Natural killer cell (primary cell): ENCODE measurements at regions not wholly inside any gene's neighbourhood (a gene's known extent, or its start where the extent isn't known, plus 50 kb on each side); places are given as distances from the start of the nearest gene placed in this dataset.
"Not testable (repeated sequence)": the region's sequence is repeated elsewhere in the genome, so short reads cannot be mapped to it uniquely, and the experiment has no call there.

Experiments used
- ATAC-seq, 3 donors: fragments of 150-1000 bp in 2 of 3; fragments of 200-7000 bp in 1 of 3; cut with Tn5 transposase; 1 replicate in 1 of 3; 2 replicates in 2 of 3; pipeline ENCODE4 v1.10.0; 2021; ENCODE audit warnings: mild to moderate bottlenecking in 2 of 3, moderate library complexity in 2 of 3
- DNase-seq, 2 donors: peaks; one replicate each; pipeline versions ENCODE4 v3.0.0 to v3.0.0-alpha.2; 2013 to 2021; ENCODE audit warnings: mixed read lengths in 1 of 2
- H3K27ac ChIP-seq: one replicate; pipeline ENCODE4 v1.5.1; 2013; ENCODE audit warnings: mild to moderate bottlenecking, low read length
- H3K27me3 ChIP-seq: one replicate; pipeline ENCODE4 v1.6.1; 2013; ENCODE audit warnings: low read length; ENCODE audit not compliant: control insufficient read depth, insufficient read depth
- H3K36me3 ChIP-seq: one replicate; pipeline ENCODE4 v1.6.1; 2013; ENCODE audit warnings: low read length; ENCODE audit not compliant: control insufficient read depth, insufficient read depth
- H3K4me1 ChIP-seq: one replicate; pipeline ENCODE4 v1.6.1; 2013; ENCODE audit warnings: low read length; ENCODE audit not compliant: control insufficient read depth, insufficient read depth
- H3K4me3 ChIP-seq: one replicate; pipeline ENCODE4 v1.5.1; 2013; ENCODE audit warnings: low read length
- H3K9me3 ChIP-seq: one replicate; pipeline ENCODE4 v1.6.1; 2013; ENCODE audit warnings: low read length; ENCODE audit not compliant: control insufficient read depth, insufficient read depth
- H3K27ac Mint-ChIP-seq, 2 donors: one replicate each; pipeline ENCODE4 v1.8.0; 2022; ENCODE audit warnings: mild to moderate bottlenecking in 2 of 2, mixed read lengths in 2 of 2, moderate library complexity in 1 of 2
- H3K27me3 Mint-ChIP-seq, 2 donors: one replicate each; pipeline ENCODE4 v1.8.0; 2022; ENCODE audit warnings: low read depth in 2 of 2, mixed read lengths in 2 of 2
- H3K36me3 Mint-ChIP-seq: one replicate; pipeline ENCODE4 v1.8.0; 2022; ENCODE audit warnings: mixed read lengths
- H3K4me1 Mint-ChIP-seq, 2 donors: one replicate each; pipeline ENCODE4 v1.8.0; 2022; ENCODE audit warnings: mixed read lengths in 2 of 2
- H3K4me3 Mint-ChIP-seq: one replicate; pipeline ENCODE4 v1.8.0; 2022; ENCODE audit warnings: mild to moderate bottlenecking, moderate library complexity, mixed read lengths
- H3K9me3 Mint-ChIP-seq, 2 donors: one replicate each; pipeline ENCODE4 v1.8.0; 2022; ENCODE audit warnings: mixed read lengths in 2 of 2
- WGBS: methylation state at CpG from one replicate; pipeline ENCODE4 v1.1.7; 2013; ENCODE audit warnings: missing lambda C conversion rate; ENCODE audit not compliant: insufficient coverage; 5-methylcytosine and 5-hydroxymethylcytosine counted together
- intact Hi-C: fragments of 100-400 bp; cut with micrococcal nuclease; formaldehyde crosslinking; loops from one replicate; pipeline ENCODE4 v1.14.2; 2022
- TF ChIP-seq, protein P1 (sequence below): fragments of 200-600 bp; IDR thresholded peaks from one replicate; pipeline ENCODE4 v1.8.0; 2022; ENCODE audit warnings: antibody characterized with exemption

DNA sequence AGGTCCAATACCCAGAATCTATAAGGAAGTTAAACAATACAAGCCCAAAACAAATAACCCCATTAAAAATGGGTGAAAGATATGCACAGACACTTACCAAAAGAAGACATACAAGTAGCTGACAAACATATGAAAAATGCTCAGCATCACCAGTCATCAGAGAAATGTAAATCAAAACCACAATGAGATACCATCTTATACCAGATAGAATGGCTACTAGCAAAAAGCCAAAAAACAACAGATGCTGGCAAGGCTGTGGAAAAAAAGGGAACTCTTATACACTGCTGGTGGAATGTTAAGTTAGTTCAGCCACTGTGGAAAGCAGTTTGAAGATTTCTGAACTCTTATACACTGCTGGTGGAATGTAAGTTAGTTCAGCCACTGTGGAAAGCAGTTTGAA is 331.1 kb downstream of the KIF20B start:
- Mint-ChIP-seq H3K36me3 (no peaks in the 10 kb centered on the region), H3K27me3 (no peaks in the 10 kb centered on the region), H3K27ac (no peak overlapping the region), H3K9me3 (peaks cover 6 to 7% of the 10 kb centered on the region in 2 donors), H3K4me3 (no peak overlapping the region), H3K4me1 (no peaks in the 10 kb centered on the region)
- intact Hi-C loops, result no loop called here
- Histone ChIP-seq H3K36me3 (no peaks in the 10 kb centered on the region), H3K27ac (no peak overlapping the region), H3K9me3 (no peaks in the 10 kb centered on the region), H3K4me1 (no peaks in the 10 kb centered on the region), H3K4me3 (no peak overlapping the region), H3K27me3 (no peaks in the 10 kb centered on the region)
- DNase-seq (no peak), ATAC-seq (no peak)
- TF ChIP-seq, protein P1, sequence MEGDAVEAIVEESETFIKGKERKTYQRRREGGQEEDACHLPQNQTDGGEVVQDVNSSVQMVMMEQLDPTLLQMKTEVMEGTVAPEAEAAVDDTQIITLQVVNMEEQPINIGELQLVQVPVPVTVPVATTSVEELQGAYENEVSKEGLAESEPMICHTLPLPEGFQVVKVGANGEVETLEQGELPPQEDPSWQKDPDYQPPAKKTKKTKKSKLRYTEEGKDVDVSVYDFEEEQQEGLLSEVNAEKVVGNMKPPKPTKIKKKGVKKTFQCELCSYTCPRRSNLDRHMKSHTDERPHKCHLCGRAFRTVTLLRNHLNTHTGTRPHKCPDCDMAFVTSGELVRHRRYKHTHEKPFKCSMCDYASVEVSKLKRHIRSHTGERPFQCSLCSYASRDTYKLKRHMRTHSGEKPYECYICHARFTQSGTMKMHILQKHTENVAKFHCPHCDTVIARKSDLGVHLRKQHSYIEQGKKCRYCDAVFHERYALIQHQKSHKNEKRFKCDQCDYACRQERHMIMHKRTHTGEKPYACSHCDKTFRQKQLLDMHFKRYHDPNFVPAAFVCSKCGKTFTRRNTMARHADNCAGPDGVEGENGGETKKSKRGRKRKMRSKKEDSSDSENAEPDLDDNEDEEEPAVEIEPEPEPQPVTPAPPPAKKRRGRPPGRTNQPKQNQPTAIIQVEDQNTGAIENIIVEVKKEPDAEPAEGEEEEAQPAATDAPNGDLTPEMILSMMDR, result no peak

DNA sequence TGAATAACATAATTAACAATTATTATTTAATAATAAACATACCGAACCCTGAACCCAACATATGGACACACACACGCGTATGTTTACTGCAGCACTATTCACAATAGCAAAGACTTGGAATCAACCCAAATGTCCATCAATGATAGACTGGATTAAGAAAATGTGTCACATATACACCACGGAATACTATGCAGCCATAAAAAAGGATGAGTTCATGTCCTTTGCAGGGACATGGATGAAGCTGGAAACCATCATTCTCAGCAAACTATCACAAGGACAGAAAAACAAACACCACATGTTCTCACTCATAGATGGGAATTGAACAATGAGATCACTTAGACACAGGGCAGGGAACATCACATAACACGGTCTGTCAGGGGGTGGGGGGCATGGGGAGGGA is 333.5 kb downstream of the KIF20B start:
- H3K27ac Mint-ChIP-seq, DNase-seq, H3K4me3 ChIP-seq, ATAC-seq, H3K36me3 Mint-ChIP-seq, H3K4me1 ChIP-seq, H3K27me3 Mint-ChIP-seq, H3K9me3 Mint-ChIP-seq, H3K9me3 ChIP-seq, H3K36me3 ChIP-seq, H3K4me3 Mint-ChIP-seq, intact Hi-C loops, H3K27me3 ChIP-seq, H3K27ac ChIP-seq, H3K4me1 Mint-ChIP-seq: not testable (repeated sequence)
- 100% methylated on average over 3 of the region's 5 CpGs for WGBS

DNA sequence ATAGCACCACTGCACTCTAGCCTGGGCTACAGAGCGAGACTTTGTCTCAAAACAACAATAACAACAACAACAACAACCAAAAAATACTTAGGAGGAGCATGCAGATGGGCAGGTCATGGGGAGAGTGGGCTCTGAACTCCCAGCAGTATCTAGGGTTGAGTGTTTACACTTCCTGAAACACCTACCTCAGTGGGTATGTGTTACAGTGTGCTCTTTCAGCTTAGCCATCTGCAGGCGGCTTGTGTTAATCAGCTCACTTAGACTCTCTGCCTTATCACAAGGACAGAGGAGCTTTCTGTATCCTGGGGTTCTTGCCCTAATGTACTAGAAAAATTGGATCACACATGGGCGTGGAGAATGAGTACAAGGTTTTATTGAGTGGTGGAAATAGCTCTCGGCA is 340.2 kb downstream of the KIF20B start:
- H3K27ac ChIP-seq, result no peak overlapping the region
- Mint-ChIP-seq H3K27ac (no peak overlapping the region), H3K36me3 (no peaks in the 10 kb centered on the region), H3K27me3 (no peaks in the 10 kb centered on the region), H3K9me3 (peaks cover 0 to 1% of the 10 kb centered on the region in 2 donors), H3K4me1 (no peaks in the 10 kb centered on the region), H3K4me3 (no peak overlapping the region)
- ATAC-seq (no peak), DNase-seq (no peak)
- TF ChIP-seq, protein P1, result no peak
- H3K4me1 ChIP-seq, result no peaks in the 10 kb centered on the region
- H3K36me3 ChIP-seq, result no peaks in the 10 kb centered on the region
- H3K9me3 ChIP-seq, result no peaks in the 10 kb centered on the region
- H3K4me3 ChIP-seq, result no peak overlapping the region
- no peaks in the 10 kb centered on the region for H3K27me3 ChIP-seq
- 94% methylated on average over 3 of the region's 4 CpGs for WGBS
- intact Hi-C loops, result no loop called here

DNA sequence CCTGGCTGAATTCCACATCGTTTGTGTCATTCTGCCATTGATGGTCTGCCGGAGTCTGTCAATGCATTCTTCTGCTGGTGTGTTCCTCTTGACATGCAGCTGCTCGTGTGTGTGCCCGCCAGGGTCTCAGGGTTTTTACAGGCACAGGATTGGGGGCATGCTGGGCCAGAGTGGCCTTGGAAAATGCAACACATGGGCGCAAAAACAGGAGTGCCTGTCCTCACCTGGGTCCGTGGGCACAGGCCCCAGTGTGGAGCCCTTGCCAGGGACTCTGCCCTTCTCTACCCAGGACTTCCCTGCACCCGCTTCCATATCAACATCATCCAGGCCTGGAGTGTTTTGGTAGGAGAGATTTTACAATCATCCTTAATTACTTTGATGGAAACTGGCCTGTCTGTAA is 340.7 kb downstream of the KIF20B start:
- DNase-seq, result no peak
- ATAC-seq, result no peak
- no peak overlapping the region for H3K4me3 ChIP-seq
- no peaks in the 10 kb centered on the region for H3K36me3 ChIP-seq
- H3K4me3 Mint-ChIP-seq, result no peak overlapping the region
- H3K27me3 ChIP-seq, result no peaks in the 10 kb centered on the region
- H3K4me1 ChIP-seq, result no peaks in the 10 kb centered on the region
- H3K9me3 Mint-ChIP-seq, result peaks cover 0 to 3% of the 10 kb centered on the region in 2 donors
- intact Hi-C loops, result no loop called here
- H3K9me3 ChIP-seq, result no peaks in the 10 kb centered on the region
- H3K4me1 Mint-ChIP-seq, result no peaks in the 10 kb centered on the region
- 91% methylated on average over 6 of the region's 7 CpGs for WGBS
- H3K27ac Mint-ChIP-seq, result no peak overlapping the region
- H3K36me3 Mint-ChIP-seq, result no peaks in the 10 kb centered on the region
- H3K27me3 Mint-ChIP-seq, result no peaks in the 10 kb centered on the region
- TF ChIP-seq, protein P1, result no peak
- H3K27ac ChIP-seq, result no peak overlapping the region
